H1 (cell line): ENCODE measurements at regions not wholly inside any gene's neighbourhood (a gene's known extent, or its start where the extent isn't known, plus 50 kb on each side); places are given as distances from the start of the nearest gene placed in this dataset.

ENCODE experiments used
- CTCF ChIA-PET: fragments of 300-600 bp; sonication (Branson Sonifier 250); formaldehyde crosslinking; loops from one replicate; lab custom pipeline; 2021; ENCODE audit not compliant: partially characterized antibody; lab: Charles Lee
- POLR2A ChIA-PET: fragments of 300-600 bp; sonication (Branson Sonifier 250); formaldehyde crosslinking; loops from one replicate; lab custom pipeline; 2021; ENCODE audit warnings: inconsistent platforms; ENCODE audit not compliant: partially characterized antibody; lab: Charles Lee
- DNase-seq, 2 experiments: peaks; one replicate each; pipeline versions ENCODE4 v3.0.0 to v3.0.0-alpha.2; 2010 to 2022; ENCODE audit warnings: low spot score in 2 of 2, low read depth in 1 of 2, mixed read lengths in 1 of 2
- FAIRE-seq: peaks from 2 replicates; lab custom pipeline; 2011; peaks lifted over from hg19 to GRCh38; lab: Jason Lieb, UNC
- H2AFZ ChIP-seq: 2 replicates; pipeline ENCODE4 v1.8.1; 2012; ENCODE audit warnings: low read length, inconsistent platforms
- H2AK5ac ChIP-seq: 2 replicates; pipeline ENCODE4 v1.6.1; 2013; ENCODE audit warnings: low read depth, low read length
- H2BK120ac ChIP-seq: replicated peaks from 2 replicates; pipeline ENCODE3; 2013; ENCODE audit warnings: low read depth, low read length, inconsistent platforms
- H2BK12ac ChIP-seq: 2 replicates; pipeline ENCODE4 v1.6.1; 2013; ENCODE audit warnings: low read depth, low read length
- H2BK15ac ChIP-seq: 2 replicates; pipeline ENCODE4 v1.6.1; 2013; ENCODE audit warnings: low read length
- H2BK20ac ChIP-seq: 2 replicates; pipeline ENCODE4 v1.6.1; 2013; ENCODE audit warnings: low read length
- H2BK5ac ChIP-seq: 2 replicates; pipeline ENCODE4 v1.6.1; 2013; ENCODE audit warnings: low read depth, low read length
- H3K14ac ChIP-seq: 2 replicates; pipeline ENCODE4 v1.6.1; 2013; ENCODE audit warnings: inconsistent platforms; ENCODE audit not compliant: insufficient read length
- H3K18ac ChIP-seq: 2 replicates; pipeline ENCODE4 v1.6.1; 2013; ENCODE audit warnings: low read length; ENCODE audit errors: extremely low read depth
- H3K23ac ChIP-seq: 2 replicates; pipeline ENCODE4 v1.6.1; 2013; ENCODE audit warnings: inconsistent platforms; ENCODE audit not compliant: insufficient read length
- H3K23me2 ChIP-seq: 2 replicates; pipeline ENCODE4 v1.6.1; 2013; ENCODE audit warnings: low read depth, low read length
- H3K27ac ChIP-seq: 2 replicates; pipeline ENCODE4 v1.6.1; 2011; ENCODE audit warnings: low read depth, low read length, inconsistent platforms
- H3K27me3 ChIP-seq, 4 experiments: replicated peaks in 1 of 4; 1 replicate in 1 of 4; 2 replicates in 3 of 4; pipeline versions ENCODE4 v1.6.1 to v1.8.1; 2011 to 2013; ENCODE audit warnings: low read length in 3 of 4, mild to moderate bottlenecking in 3 of 4, inconsistent platforms in 2 of 4, mixed read lengths in 2 of 4, moderate library complexity in 1 of 4; ENCODE audit not compliant: control insufficient read depth in 3 of 4, insufficient read depth in 3 of 4; ENCODE audit errors: extremely low read depth in 1 of 4
- H3K36me3 ChIP-seq, 4 experiments: 2 replicates each; pipeline versions ENCODE4 v1.6.1 to v1.8.1; 2011 to 2013; ENCODE audit warnings: mild to moderate bottlenecking in 4 of 4, low read length in 3 of 4, moderate library complexity in 2 of 4, control low read depth in 1 of 4, inconsistent platforms in 1 of 4; ENCODE audit not compliant: insufficient read depth in 4 of 4, control insufficient read depth in 2 of 4
- H3K4ac ChIP-seq: replicated peaks from 2 replicates; pipeline ENCODE3; 2013; ENCODE audit warnings: low read length, low read depth, mixed read lengths, inconsistent platforms; ENCODE audit not compliant: insufficient read length
- H3K4me1 ChIP-seq, 4 experiments: replicated peaks in 1 of 4; 1 replicate in 1 of 4; 2 replicates in 3 of 4; pipeline versions ENCODE4 v1.6.1 to v1.8.1; 2011 to 2013; ENCODE audit warnings: low read length in 3 of 4, inconsistent platforms in 2 of 4, mixed read lengths in 1 of 4; ENCODE audit not compliant: insufficient read depth in 4 of 4, control insufficient read depth in 3 of 4
- H3K4me2 ChIP-seq, 2 experiments: 2 replicates each; pipeline versions ENCODE4 v1.6.1 to v1.8.1; 2011 to 2013; ENCODE audit warnings: low read depth in 2 of 2, low read length in 2 of 2, control low read depth in 1 of 2, inconsistent platforms in 1 of 2, mild to moderate bottlenecking in 1 of 2; ENCODE audit not compliant: insufficient read depth in 1 of 2
- H3K4me3 ChIP-seq, 4 experiments: fragments of 200-600, 300-600 bp in 1 of 4; sonication (generic), shearing (Covaris generic), sonication (Bioruptor Twin) in 1 of 4; 2 replicates each; pipeline versions ENCODE4 v1.5.1 to v1.8.1; 2011 to 2016; ENCODE audit warnings: low read length in 4 of 4, low read depth in 3 of 4, control low read depth in 2 of 4, inconsistent platforms in 2 of 4, mild to moderate bottlenecking in 2 of 4, mixed read lengths in 1 of 4, moderate library complexity in 1 of 4; ENCODE audit not compliant: insufficient read depth in 2 of 4; ENCODE audit errors: extremely low read depth in 1 of 4
- H3K56ac ChIP-seq: replicated peaks from 2 replicates; pipeline ENCODE3; 2013; ENCODE audit warnings: low read depth, mild to moderate bottlenecking, mixed read lengths, low read length, inconsistent platforms; ENCODE audit not compliant: insufficient read length
- H3K79me1 ChIP-seq: 2 replicates; pipeline ENCODE4 v1.6.1; 2013; ENCODE audit warnings: low read depth, low read length, control low read depth
- H3K79me2 ChIP-seq, 2 experiments: 2 replicates each; pipeline versions ENCODE4 v1.6.1 to v1.8.1; 2012 to 2013; ENCODE audit warnings: low read length in 2 of 2, mild to moderate bottlenecking in 2 of 2, inconsistent platforms in 1 of 2; ENCODE audit not compliant: insufficient read depth in 2 of 2, control insufficient read depth in 1 of 2
- H3K9ac ChIP-seq, 4 experiments: replicated peaks in 1 of 4; 1 replicate in 1 of 4; 2 replicates in 3 of 4; pipeline versions ENCODE4 v1.6.1 to v1.8.1; 2011 to 2013; ENCODE audit warnings: low read depth in 3 of 4, low read length in 3 of 4, control low read depth in 2 of 4, mild to moderate bottlenecking in 2 of 4, moderate library complexity in 2 of 4, inconsistent platforms in 1 of 4; ENCODE audit errors: extremely low read depth in 1 of 4
- H3K9me3 ChIP-seq, 2 experiments: 2 replicates each; pipeline versions ENCODE4 v1.6.1 to v1.8.1; 2012 to 2013; ENCODE audit warnings: mild to moderate bottlenecking in 2 of 2, moderate library complexity in 2 of 2, control low read depth in 1 of 2, inconsistent platforms in 1 of 2, low read depth in 1 of 2, low read length in 1 of 2, mixed read lengths in 1 of 2; ENCODE audit not compliant: insufficient read depth in 2 of 2
- H4K20me1 ChIP-seq, 2 experiments: replicated peaks in 1 of 2; 2 replicates each; pipeline versions ENCODE3 to v1.8.1; 2011 to 2013; ENCODE audit warnings: inconsistent platforms in 2 of 2, low read length in 2 of 2, mild to moderate bottlenecking in 1 of 2; ENCODE audit not compliant: insufficient read depth in 2 of 2, control insufficient read depth in 1 of 2
- H4K5ac ChIP-seq: 2 replicates; pipeline ENCODE4 v1.6.1; 2013; ENCODE audit warnings: low read length, low read depth, mixed read lengths, inconsistent platforms; ENCODE audit not compliant: insufficient read length
- H4K8ac ChIP-seq: 2 replicates; pipeline ENCODE4 v1.8.0; 2013; ENCODE audit warnings: mild to moderate bottlenecking, moderate library complexity, low read length, inconsistent platforms; ENCODE audit not compliant: insufficient read depth; ENCODE audit errors: extremely low read depth
- H4K91ac ChIP-seq: replicated peaks from 2 replicates; pipeline ENCODE3; 2013; ENCODE audit warnings: low read length, mixed read lengths, inconsistent platforms; ENCODE audit not compliant: insufficient read length
- BCL11A ChIP-seq, 2 experiments: IDR thresholded peaks; one replicate each; pipeline ENCODE4 v1.6.1; 2011; ENCODE audit warnings: low read depth in 2 of 2, low read length in 2 of 2, mild to moderate bottlenecking in 2 of 2
- CHD1 ChIP-seq: IDR thresholded peaks from 2 replicates; pipeline ENCODE4 v1.6.1; 2012; ENCODE audit warnings: low read depth, low read length, improper control_type of control experiment
- EZH2 ChIP-seq: fragments of 200-600 bp; sonication (generic); IDR thresholded peaks from 2 replicates; pipeline ENCODE4 v1.7.1; 2012; ENCODE audit warnings: low read depth, mild to moderate bottlenecking, moderate library complexity, low read length, inconsistent platforms; ENCODE audit not compliant: severe bottlenecking
- GABPA ChIP-seq: IDR thresholded peaks from 2 replicates; pipeline ENCODE4 v1.6.1; 2011; ENCODE audit warnings: mild to moderate bottlenecking, low read length, moderate library complexity, borderline replicate concordance; ENCODE audit not compliant: insufficient read depth
- HDAC2 ChIP-seq, 2 experiments: fragments of 300-600 bp in 1 of 2; sonication (generic) in 1 of 2; IDR thresholded peaks; 2 replicates each; pipeline ENCODE4 v1.6.1; 2011 to 2012; ENCODE audit warnings: low read depth in 2 of 2, low read length in 2 of 2, mild to moderate bottlenecking in 2 of 2, moderate library complexity in 2 of 2, borderline replicate concordance in 1 of 2, inconsistent platforms in 1 of 2
- HDAC6 ChIP-seq: IDR thresholded peaks from one replicate; pipeline ENCODE4 v1.7.1; 2012; ENCODE audit warnings: low read depth, mild to moderate bottlenecking, inconsistent platforms, low read length, moderate library complexity
- POLR2AphosphoS5 ChIP-seq: IDR thresholded peaks from 2 replicates; pipeline ENCODE4 v1.6.1; 2011; ENCODE audit warnings: low read depth, low read length
- POU5F1 ChIP-seq: IDR thresholded peaks from 2 replicates; pipeline ENCODE4 v1.6.1; 2011; ENCODE audit warnings: low read depth, mild to moderate bottlenecking, low read length, moderate library complexity
- TAF7 ChIP-seq: optimal IDR thresholded peaks from 2 replicates; pipeline ENCODE3; 2011; ENCODE audit warnings: low read depth, mild to moderate bottlenecking, inconsistent platforms, low read length, moderate library complexity, borderline replicate concordance
- TCF12 ChIP-seq: IDR thresholded peaks from 2 replicates; pipeline ENCODE4 v1.6.1; 2011; ENCODE audit warnings: low read depth, mild to moderate bottlenecking, low read length
- WGBS, 2 experiments: shearing (Covaris generic) in 1 of 2; methylation state at CpG; one replicate each; pipeline versions ENCODE4 v1.1.6 to v1.1.7; 2013 to 2015; ENCODE audit warnings: low lambda C conversion rate in 2 of 2, mixed read lengths in 2 of 2, inconsistent platforms in 1 of 2, low coverage in 1 of 2, missing lambda C conversion rate in 1 of 2; ENCODE audit not compliant: insufficient replicate concordance in 2 of 2, insufficient coverage in 1 of 2, insufficient read length in 1 of 2; ENCODE audit errors: extremely low coverage in 1 of 2, missing lambda C conversion rate in 1 of 2; 5-methylcytosine and 5-hydroxymethylcytosine counted together
- TF ChIP-seq, protein P1 (sequence below): IDR thresholded peaks from 2 replicates; pipeline ENCODE4 v1.6.1; 2012; ENCODE audit warnings: inconsistent platforms
- TF ChIP-seq, protein P2 (sequence below): IDR thresholded peaks from 2 replicates; pipeline ENCODE4 v1.6.1; 2012; ENCODE audit warnings: inconsistent platforms

DNA sequence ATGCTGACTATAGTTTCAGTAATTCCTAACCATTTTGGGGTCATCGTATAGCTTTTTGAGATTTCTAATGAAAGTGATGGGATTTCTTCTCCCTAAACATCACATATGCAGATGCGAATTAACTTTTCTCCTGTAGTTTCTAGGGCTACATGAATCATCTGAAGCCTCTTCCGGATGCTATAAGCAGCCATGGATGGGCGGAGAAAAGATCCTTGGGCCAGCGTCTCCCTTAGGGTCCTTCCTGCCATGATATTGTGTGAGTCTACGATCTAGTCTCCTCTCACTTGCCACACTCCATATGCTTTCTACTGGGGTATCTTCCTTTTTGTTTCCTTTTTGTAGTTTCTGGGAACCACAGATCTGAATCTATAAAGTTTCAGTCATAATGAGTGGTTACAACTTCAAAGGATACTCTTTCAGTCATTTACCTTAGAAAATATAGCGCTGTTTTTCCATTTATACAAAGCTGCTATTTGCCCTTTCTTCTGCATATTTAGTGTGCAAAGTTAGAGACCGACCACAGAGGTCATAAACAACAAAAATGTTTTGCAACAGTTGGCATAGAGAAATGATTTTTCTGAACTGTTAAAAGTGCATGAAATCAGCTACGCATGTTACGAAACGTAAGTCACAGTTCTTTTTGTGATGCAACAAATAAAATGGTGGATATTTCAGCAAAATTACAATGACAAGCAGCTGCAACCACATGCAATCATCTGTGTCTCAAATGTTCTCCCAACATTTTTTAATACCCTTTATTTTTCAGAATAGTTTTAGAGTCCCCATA lies 396.2 kb upstream of the SLC35B3 start:
- no peak for FAIRE-seq
- H2BK15ac ChIP-seq, result no peak overlapping the region
- no peak for TF ChIP-seq TAF7
- no peak for TF ChIP-seq GABPA
- TF ChIP-seq, protein P1, sequence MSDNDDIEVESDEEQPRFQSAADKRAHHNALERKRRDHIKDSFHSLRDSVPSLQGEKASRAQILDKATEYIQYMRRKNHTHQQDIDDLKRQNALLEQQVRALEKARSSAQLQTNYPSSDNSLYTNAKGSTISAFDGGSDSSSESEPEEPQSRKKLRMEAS, result no peak
- TF ChIP-seq POU5F1, result no peak
- TF ChIP-seq HDAC2 (IDR thresholded peaks at IDR 0.05; ENCODE audit: borderline replicate concordance in 1 of 2, low read depth in 2 of 2, low read length in 2 of 2), result no peak
- no peak for TF ChIP-seq HDAC6
- TF ChIP-seq BCL11A (IDR thresholded peaks at IDR 0.05; ENCODE audit: low read depth in 2 of 2, low read length in 2 of 2), result no peak
- TF ChIP-seq POLR2AphosphoS5, result no peak
- no peak for TF ChIP-seq EZH2
- no peak for TF ChIP-seq TCF12
- no peak for TF ChIP-seq CHD1
- TF ChIP-seq, protein P2, sequence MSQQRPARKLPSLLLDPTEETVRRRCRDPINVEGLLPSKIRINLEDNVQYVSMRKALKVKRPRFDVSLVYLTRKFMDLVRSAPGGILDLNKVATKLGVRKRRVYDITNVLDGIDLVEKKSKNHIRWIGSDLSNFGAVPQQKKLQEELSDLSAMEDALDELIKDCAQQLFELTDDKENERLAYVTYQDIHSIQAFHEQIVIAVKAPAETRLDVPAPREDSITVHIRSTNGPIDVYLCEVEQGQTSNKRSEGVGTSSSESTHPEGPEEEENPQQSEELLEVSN, result no peak

More for the DNA sequence above, 396.2 kb upstream of the SLC35B3 start:
- no peak overlapping the region for H2AK5ac ChIP-seq
- DNase-seq, result no peak
- H3K36me3 ChIP-seq, result no peaks in the 10 kb centered on the region
- H3K4me3 ChIP-seq, result no peak overlapping the region
- H2AFZ ChIP-seq, result no peak overlapping the region
- H4K91ac ChIP-seq, result no peak overlapping the region
- H3K27ac ChIP-seq, result no peak overlapping the region
- CTCF ChIA-PET, result no interaction called here
- H4K5ac ChIP-seq, result no peak overlapping the region
- POLR2A ChIA-PET, result no interaction called here
- no peak overlapping the region for H2BK120ac ChIP-seq
- no peaks in the 10 kb centered on the region for H3K4me1 ChIP-seq
- WGBS, 2 experiments, result 89% methylated on average over 11 of the region's 11 CpGs; no CpG with 5 or more reads in 1 of the 2 experiments
- H4K20me1 ChIP-seq, result no peaks in the 10 kb centered on the region
- no peak overlapping the region for H3K9ac ChIP-seq
- H3K4ac ChIP-seq, result no peak overlapping the region
- no peak overlapping the region for H3K56ac ChIP-seq
- no peaks in the 10 kb centered on the region for H3K79me2 ChIP-seq
- H3K23ac ChIP-seq, result no peak overlapping the region
- no peak overlapping the region for H2BK20ac ChIP-seq
- no peak overlapping the region for H3K14ac ChIP-seq
- no peaks in the 10 kb centered on the region for H3K79me1 ChIP-seq
- no peak overlapping the region for H3K4me2 ChIP-seq
- no peak overlapping the region for H2BK12ac ChIP-seq
- no peak overlapping the region for H2BK5ac ChIP-seq
- peaks cover 3% of the 10 kb centered on the region; the same call in 1 of the 2 replicates for H3K23me2 ChIP-seq
- no peaks in the 10 kb centered on the region for H3K27me3 ChIP-seq
- H3K18ac ChIP-seq, result no peak overlapping the region
- no peaks in the 10 kb centered on the region for H3K9me3 ChIP-seq
- H4K8ac ChIP-seq, result no peak overlapping the region
